GM12874 (cell line): ENCODE measurements at regions not wholly inside any gene's neighbourhood (a gene's known extent, or its start where the extent isn't known, plus 50 kb on each side); places are given as distances from the start of the nearest gene placed in this dataset.

ENCODE experiments used
- TF ChIP-seq, protein P1 (sequence below): IDR thresholded peaks from 2 replicates; pipeline ENCODE4 v1.5.1; 2011; ENCODE audit warnings: low read depth, mild to moderate bottlenecking, control low read depth, low read length, moderate library complexity; ENCODE audit not compliant: insufficient read depth

DNA sequence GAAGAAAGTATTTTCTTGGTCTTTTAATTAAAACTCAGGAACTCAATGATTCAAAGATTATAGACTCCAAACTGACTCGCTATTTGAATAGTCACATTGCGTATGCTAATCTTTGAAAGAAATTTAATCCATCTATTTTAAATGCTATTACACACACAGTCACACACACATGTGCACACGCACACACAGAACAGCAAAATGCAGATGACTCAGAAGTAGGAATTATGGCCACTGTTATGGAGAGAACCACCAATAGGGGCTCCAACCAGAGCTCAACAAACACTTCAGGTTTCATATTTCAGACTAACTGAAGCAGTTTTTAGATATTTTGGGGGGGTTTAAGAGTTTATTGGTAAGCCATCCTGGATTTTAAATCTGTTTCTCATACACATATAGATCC is 1917.9 kb downstream of the EFNA5 start:
- TF ChIP-seq, protein P1, sequence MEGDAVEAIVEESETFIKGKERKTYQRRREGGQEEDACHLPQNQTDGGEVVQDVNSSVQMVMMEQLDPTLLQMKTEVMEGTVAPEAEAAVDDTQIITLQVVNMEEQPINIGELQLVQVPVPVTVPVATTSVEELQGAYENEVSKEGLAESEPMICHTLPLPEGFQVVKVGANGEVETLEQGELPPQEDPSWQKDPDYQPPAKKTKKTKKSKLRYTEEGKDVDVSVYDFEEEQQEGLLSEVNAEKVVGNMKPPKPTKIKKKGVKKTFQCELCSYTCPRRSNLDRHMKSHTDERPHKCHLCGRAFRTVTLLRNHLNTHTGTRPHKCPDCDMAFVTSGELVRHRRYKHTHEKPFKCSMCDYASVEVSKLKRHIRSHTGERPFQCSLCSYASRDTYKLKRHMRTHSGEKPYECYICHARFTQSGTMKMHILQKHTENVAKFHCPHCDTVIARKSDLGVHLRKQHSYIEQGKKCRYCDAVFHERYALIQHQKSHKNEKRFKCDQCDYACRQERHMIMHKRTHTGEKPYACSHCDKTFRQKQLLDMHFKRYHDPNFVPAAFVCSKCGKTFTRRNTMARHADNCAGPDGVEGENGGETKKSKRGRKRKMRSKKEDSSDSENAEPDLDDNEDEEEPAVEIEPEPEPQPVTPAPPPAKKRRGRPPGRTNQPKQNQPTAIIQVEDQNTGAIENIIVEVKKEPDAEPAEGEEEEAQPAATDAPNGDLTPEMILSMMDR: no peak

DNA sequence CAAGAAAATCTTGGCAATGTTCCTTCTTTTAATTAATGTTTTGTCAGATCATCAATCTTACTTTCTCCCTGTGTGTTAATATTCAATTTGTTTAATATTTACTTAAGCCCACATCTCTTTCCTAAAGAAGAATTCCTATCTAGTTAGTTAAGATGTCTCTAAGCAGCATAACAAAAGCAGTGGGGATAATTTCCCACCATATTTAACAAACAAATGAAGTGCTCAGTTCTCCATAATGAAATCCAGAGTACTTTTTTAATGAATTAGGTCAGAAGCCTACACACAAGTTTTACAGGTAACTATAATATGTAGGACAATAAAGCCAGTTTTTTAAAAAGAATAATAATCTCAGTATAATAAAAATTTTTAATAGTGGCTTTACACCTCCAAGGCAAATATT is 1918.8 kb downstream of the EFNA5 start:
- TF ChIP-seq, protein P1: no peak

DNA sequence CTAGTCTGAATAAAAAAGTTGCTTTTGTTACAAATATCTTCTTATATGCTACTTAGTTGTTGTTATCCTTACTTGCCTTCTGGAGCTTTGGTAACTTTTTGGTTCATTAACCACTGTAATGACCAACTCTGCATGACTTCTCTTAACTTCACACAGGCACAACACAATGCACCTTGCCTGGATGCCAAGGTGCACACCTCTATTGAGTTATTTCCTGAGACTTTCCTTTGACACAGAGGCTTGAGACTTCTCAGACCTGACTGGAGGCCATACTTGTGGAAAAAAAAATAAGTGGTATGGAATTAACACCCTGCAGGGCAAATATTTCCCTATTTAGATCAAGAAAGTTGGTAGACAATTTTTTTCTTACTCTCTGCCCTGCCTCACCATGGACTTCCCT is 1925.6 kb downstream of the EFNA5 start:
- TF ChIP-seq, protein P1: no peak

DNA sequence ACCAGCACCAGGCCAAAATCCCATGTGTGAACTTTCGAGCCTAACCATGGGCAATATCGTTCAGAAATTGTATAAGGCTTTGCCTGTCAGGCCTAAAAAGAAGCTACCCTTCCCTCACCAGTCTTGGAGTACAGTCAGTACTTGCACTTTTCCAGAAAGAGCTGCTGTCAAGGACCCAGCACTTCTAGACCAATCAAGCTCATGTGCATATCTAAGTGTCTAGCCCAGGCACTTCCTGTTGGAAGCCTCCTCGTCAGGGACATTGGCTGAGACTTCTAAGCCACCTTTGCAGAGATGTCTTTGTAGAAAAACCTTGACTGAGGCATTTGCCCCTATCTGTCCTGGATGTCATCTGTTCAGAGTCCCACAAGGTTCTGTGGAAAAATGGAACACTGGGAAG is 1930.5 kb downstream of the EFNA5 start:
- TF ChIP-seq, protein P1: no peak

DNA sequence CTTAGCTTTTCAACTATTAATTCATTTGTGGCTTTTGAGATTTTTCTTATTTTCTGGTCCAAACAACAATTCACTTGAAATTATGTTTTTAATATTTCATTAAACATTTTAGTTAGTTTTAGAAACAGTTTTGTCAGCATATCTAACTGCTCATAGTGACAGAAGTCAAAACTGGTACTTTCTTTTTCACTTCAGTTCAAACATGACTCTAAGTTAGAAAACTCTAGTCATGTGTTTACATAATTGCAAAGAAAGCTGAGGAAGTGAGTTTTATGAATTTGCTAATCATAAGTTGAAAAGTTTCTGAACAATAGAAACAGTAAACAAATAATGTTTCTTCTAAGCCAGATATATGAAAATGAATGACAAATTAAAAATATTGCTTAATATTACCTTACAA is 1931.0 kb downstream of the EFNA5 start:
- TF ChIP-seq, protein P1: no peak

DNA sequence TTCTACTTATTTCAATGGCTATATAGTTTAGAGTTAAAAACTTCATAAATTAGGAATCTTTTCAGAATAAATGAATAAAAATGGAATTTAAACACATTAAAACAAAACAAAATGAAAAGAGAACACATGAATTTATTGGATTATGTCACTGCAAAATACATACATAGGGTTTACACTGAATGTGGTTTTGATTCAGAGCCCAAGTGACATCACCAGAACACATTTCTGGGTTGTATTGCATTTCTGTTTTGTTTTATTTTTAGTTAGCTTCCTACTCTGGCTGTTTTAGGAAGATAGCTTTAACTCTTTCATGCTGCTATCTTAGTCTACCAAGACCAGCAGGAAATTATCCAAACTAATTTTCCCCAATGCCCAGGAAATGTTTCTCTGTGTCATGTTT is 1935.0 kb downstream of the EFNA5 start:
- TF ChIP-seq, protein P1: no peak

DNA sequence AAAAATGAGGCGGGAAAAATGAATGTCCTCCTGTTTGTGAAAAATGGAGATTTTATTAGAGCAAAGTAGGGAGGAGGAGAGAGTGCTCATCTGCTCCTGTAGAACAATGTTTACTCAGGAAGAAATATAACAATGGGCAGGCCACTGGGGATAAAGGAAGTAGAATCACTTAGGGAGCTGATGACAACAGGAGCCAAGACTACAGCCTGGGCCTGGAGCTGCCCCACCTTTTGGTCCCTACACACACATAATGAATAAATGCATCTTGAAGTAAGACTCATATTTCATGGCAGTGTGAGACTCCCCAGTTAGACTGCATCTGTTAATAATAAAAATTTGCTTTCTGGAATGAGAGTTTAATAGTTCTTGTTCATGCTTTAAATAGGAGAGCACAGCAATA is 1939.8 kb downstream of the EFNA5 start:
- TF ChIP-seq, protein P1: no peak

DNA sequence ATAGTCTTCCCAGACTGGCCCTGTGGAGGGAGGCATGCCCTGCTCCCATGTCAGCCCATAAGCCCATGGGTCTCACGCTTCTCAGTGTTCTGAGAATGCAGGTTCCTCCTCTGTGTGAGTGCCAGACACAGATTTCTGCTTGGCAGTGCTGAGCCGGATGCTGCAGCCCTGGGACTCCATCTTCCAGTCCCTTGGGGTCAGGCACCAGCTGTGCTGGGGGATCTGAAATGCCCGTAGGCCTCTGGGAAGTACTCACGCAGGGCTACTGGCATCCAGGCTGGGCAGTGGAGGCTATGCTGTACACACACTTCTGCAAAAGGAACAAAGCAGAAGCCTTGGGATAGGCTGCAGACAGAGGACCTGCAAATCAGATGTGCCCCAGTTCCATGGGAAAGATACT is 1944.6 kb downstream of the EFNA5 start:
- TF ChIP-seq, protein P1: no peak
